ENCODE measurements at regions not wholly inside any gene's neighbourhood (a gene's known extent, or its start where the extent isn't known, plus 50 kb on each side); places are given as distances from the start of the nearest gene placed in this dataset.

GRCh38 chr4:171719691-171720090 is 93.5 kb upstream of the GALNTL6 start:
- Histone ChIP-seq H3K27me3 (no peaks in the 10 kb centered on the region), H3K9me3 (no peaks in the 10 kb centered on the region), H3K4me3 (ENCODE audit: low read depth, low read length) (no peak overlapping the region), H3K36me3 (no peaks in the 10 kb centered on the region), H3K4me1 (no peaks in the 10 kb centered on the region)
- TF ChIP-seq CTCF (IDR thresholded peaks at IDR 0.05; ENCODE audit: low read depth, low read length): no peak
- DNase-seq: no peak

- TF ChIP-seq CTCF (IDR thresholded peaks at IDR 0.05; ENCODE audit: low read depth, low read length): no peak
- DNase-seq: no peak
These were observed 94.5 kb upstream of the GALNTL6 start for GRCh38 chr4:171718665-171719064.

GRCh38 chr4:171718069-171718468 is 95.1 kb upstream of the GALNTL6 start:
- Histone ChIP-seq H3K27me3 (no peaks in the 10 kb centered on the region), H3K36me3 (no peaks in the 10 kb centered on the region), H3K4me3 (ENCODE audit: low read depth, low read length) (no peak overlapping the region), H3K9me3 (no peaks in the 10 kb centered on the region), H3K4me1 (no peaks in the 10 kb centered on the region)
- DNase-seq: no peak
- no peak for TF ChIP-seq CTCF (IDR thresholded peaks at IDR 0.05; ENCODE audit: low read depth, low read length)

More at GRCh38 chr4:171718665-171719064, 94.5 kb upstream of the GALNTL6 start:
- no peaks in the 10 kb centered on the region for H3K4me1 ChIP-seq
- no peaks in the 10 kb centered on the region for H3K27me3 ChIP-seq
- H3K36me3 ChIP-seq: no peaks in the 10 kb centered on the region
- H3K9me3 ChIP-seq: no peaks in the 10 kb centered on the region
- H3K4me3 ChIP-seq (ENCODE audit: low read depth, low read length): no peak overlapping the region

- H3K4me3 ChIP-seq (ENCODE audit: low read depth, low read length): no peak overlapping the region
- no peaks in the 10 kb centered on the region for H3K27me3 ChIP-seq
- no peaks in the 10 kb centered on the region for H3K36me3 ChIP-seq
- DNase-seq: no peak
- H3K9me3 ChIP-seq: no peaks in the 10 kb centered on the region
- TF ChIP-seq CTCF (IDR thresholded peaks at IDR 0.05; ENCODE audit: low read depth, low read length): no peak
- no peaks in the 10 kb centered on the region for H3K4me1 ChIP-seq
These were observed 95.9 kb upstream of the GALNTL6 start for GRCh38 chr4:171717231-171717741.

GRCh38 chr4:171715973-171716372 is 97.2 kb upstream of the GALNTL6 start:
- no peaks in the 10 kb centered on the region for H3K9me3 ChIP-seq
- no peaks in the 10 kb centered on the region for H3K4me1 ChIP-seq
- no peak overlapping the region for H3K4me3 ChIP-seq (ENCODE audit: low read depth, low read length)
- no peak for TF ChIP-seq CTCF (IDR thresholded peaks at IDR 0.05; ENCODE audit: low read depth, low read length)
- DNase-seq: no peak
- no peaks in the 10 kb centered on the region for H3K36me3 ChIP-seq
- no peaks in the 10 kb centered on the region for H3K27me3 ChIP-seq

GRCh38 chr4:171714791-171715454 is 98.3 kb upstream of the GALNTL6 start:
- no peak for TF ChIP-seq CTCF (IDR thresholded peaks at IDR 0.05; ENCODE audit: low read depth, low read length)
- Histone ChIP-seq H3K36me3 (no peaks in the 10 kb centered on the region), H3K9me3 (no peaks in the 10 kb centered on the region), H3K4me1 (no peaks in the 10 kb centered on the region), H3K4me3 (ENCODE audit: low read depth, low read length) (no peak overlapping the region), H3K27me3 (no peaks in the 10 kb centered on the region)
- no peak for DNase-seq
